ENCODE measurements at regions not wholly inside any gene's neighbourhood (a gene's known extent, or its start where the extent isn't known, plus 50 kb on each side); places are given as distances from the start of the nearest gene placed in this dataset.

DNA sequence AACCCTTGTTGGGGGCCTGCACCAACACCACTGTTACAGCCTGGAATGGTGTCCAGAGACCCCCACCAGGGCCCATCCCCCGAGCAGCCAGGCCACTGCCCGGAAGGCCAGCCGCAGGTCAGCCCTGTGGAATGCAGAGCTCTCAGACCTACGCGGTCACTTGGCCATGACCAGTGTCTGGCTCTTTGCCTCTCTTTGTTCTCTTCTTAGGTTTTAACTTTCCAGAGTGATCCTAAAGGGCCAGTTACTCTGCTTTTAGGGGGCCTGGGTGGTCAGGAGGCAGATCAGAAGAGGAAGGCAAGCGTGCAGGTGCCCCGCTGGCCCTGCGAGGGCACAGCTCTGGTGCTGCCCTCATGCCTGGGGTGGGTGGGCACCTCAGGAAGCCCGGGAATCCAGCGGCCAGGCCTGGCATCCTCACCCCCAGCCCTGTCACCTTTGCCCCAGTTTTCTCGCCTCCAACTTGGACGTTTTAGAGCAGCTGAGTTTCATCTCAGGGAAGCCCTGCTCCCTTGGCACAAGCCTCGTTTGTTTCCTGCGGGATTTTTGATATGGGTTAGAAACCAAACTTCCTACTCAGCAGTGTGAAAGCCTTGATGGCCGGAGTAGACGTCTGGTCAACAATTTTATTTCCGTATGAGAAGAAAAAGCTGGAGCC is 62.5 kb upstream of the CHST15 start:
- ChIA-PET POLR2A (no interaction called here), CTCF (interaction anchor here (1.2 to 1.6 kb wide), 2 partner anchors 160 to 233 kb away, joined by 4 to 7 read pairs; no protein-coding TSS in a partner anchor), RAD21 (ENCODE audit: low non-redundant PET in 1 of 2, low total read pairs in 2 of 2, uncharacterized antibody in 2 of 2, unreplicated experiment in 2 of 2) (interaction anchor here in 1 of 2 experiments (0.8 kb wide), 1 partner anchor 62 kb away, joined by 3 read pairs; no protein-coding TSS in a partner anchor)
- Histone ChIP-seq H3K9me3 (ENCODE audit: control insufficient read depth in 1 of 2, insufficient read depth in 1 of 2, low read depth in 1 of 2, low read length in 2 of 2) (no peaks in the 10 kb centered on the region), H3K27me3 (ENCODE audit: insufficient read depth, low read length) (no peaks in the 10 kb centered on the region), H4K20me1 (ENCODE audit: insufficient read depth) (no peaks in the 10 kb centered on the region), H3K9me2 (ENCODE audit: insufficient read depth) (no peaks in the 10 kb centered on the region), H3K4me2 (ENCODE audit: low read length) (peak overlapping the region; percentile 52), H3K4me1 (ENCODE audit: control insufficient read depth in 1 of 2, insufficient read depth in 2 of 2, low read length in 2 of 2) (peaks cover 48 to 61% of the 10 kb centered on the region in 2 experiments), H2AFZ (ENCODE audit: low read depth, low read length, poor library complexity, severe bottlenecking) (no peak overlapping the region), H3K27ac (ENCODE audit: low read depth, low read length) (peak overlapping the region; percentile 51; the same call in 1 of the 2 replicates), H3K4me3 (replicated peaks in 1 of 2; ENCODE audit: low read depth in 1 of 2, low read length in 2 of 2) (no peak overlapping the region), H3K79me2 (ENCODE audit: insufficient read depth, low read length) (no peaks in the 10 kb centered on the region), H3K36me3 (ENCODE audit: control insufficient read depth in 1 of 2, insufficient read depth in 2 of 2, low read length in 2 of 2) (no peaks in the 10 kb centered on the region), H3K9ac (ENCODE audit: low read length) (no peak overlapping the region; the same call in 1 of the 2 replicates)
- BruUV-seq (replicated peaks): no TSS peak
- no peak for ATAC-seq
- intact Hi-C loops (cut with micrococcal nuclease): no loop called here
- DNase-seq (ENCODE audit: low read depth, low spot score): no peak
- TF ChIP-seq JUND (IDR thresholded peaks at IDR 0.05): no peak
- no peak for TF ChIP-seq POLR2A (IDR thresholded peaks at IDR 0.05; ENCODE audit: borderline replicate concordance, extremely low read depth, insufficient read depth, insufficient read length)
- TF ChIP-seq EGR1 (IDR thresholded peaks at IDR 0.05; ENCODE audit: low read depth): no peak
- TF ChIP-seq ELF1 (IDR thresholded peaks at IDR 0.05; ENCODE audit: borderline replicate concordance, low read depth): no peak
- TF ChIP-seq FOSL1 (IDR thresholded peaks at IDR 0.05; ENCODE audit: low read depth): no peak
- TF ChIP-seq, protein P1, sequence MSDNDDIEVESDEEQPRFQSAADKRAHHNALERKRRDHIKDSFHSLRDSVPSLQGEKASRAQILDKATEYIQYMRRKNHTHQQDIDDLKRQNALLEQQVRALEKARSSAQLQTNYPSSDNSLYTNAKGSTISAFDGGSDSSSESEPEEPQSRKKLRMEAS (IDR thresholded peaks at IDR 0.05): no peak
- no peak for TF ChIP-seq EZH2 (IDR thresholded peaks at IDR 0.05)
- TF ChIP-seq CEBPB (IDR thresholded peaks at IDR 0.05; ENCODE audit: low read depth): no peak
- no peak for TF ChIP-seq EZH2phosphoT487 (IDR thresholded peaks at IDR 0.05; ENCODE audit: borderline replicate concordance)
- TF ChIP-seq, protein P2, sequence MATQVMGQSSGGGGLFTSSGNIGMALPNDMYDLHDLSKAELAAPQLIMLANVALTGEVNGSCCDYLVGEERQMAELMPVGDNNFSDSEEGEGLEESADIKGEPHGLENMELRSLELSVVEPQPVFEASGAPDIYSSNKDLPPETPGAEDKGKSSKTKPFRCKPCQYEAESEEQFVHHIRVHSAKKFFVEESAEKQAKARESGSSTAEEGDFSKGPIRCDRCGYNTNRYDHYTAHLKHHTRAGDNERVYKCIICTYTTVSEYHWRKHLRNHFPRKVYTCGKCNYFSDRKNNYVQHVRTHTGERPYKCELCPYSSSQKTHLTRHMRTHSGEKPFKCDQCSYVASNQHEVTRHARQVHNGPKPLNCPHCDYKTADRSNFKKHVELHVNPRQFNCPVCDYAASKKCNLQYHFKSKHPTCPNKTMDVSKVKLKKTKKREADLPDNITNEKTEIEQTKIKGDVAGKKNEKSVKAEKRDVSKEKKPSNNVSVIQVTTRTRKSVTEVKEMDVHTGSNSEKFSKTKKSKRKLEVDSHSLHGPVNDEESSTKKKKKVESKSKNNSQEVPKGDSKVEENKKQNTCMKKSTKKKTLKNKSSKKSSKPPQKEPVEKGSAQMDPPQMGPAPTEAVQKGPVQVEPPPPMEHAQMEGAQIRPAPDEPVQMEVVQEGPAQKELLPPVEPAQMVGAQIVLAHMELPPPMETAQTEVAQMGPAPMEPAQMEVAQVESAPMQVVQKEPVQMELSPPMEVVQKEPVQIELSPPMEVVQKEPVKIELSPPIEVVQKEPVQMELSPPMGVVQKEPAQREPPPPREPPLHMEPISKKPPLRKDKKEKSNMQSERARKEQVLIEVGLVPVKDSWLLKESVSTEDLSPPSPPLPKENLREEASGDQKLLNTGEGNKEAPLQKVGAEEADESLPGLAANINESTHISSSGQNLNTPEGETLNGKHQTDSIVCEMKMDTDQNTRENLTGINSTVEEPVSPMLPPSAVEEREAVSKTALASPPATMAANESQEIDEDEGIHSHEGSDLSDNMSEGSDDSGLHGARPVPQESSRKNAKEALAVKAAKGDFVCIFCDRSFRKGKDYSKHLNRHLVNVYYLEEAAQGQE (IDR thresholded peaks at IDR 0.05; ENCODE audit: low read depth): no peak
- TF ChIP-seq ZNF274 (IDR thresholded peaks at IDR 0.05; ENCODE audit: low read depth, low read length): no peak
- TF ChIP-seq POLR2AphosphoS5 (IDR thresholded peaks at IDR 0.05; ENCODE audit: low read depth, low read length): no peak
- TF ChIP-seq YY1 (IDR thresholded peaks at IDR 0.05; ENCODE audit: extremely low read depth, insufficient replicate concordance, low read depth, low read length): no peak
- TF ChIP-seq, protein P3, sequence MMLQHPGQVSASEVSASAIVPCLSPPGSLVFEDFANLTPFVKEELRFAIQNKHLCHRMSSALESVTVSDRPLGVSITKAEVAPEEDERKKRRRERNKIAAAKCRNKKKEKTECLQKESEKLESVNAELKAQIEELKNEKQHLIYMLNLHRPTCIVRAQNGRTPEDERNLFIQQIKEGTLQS (IDR thresholded peaks at IDR 0.05): no peak
- no peak for TF ChIP-seq ZFX (IDR thresholded peaks at IDR 0.05)
- TF ChIP-seq, protein P4, sequence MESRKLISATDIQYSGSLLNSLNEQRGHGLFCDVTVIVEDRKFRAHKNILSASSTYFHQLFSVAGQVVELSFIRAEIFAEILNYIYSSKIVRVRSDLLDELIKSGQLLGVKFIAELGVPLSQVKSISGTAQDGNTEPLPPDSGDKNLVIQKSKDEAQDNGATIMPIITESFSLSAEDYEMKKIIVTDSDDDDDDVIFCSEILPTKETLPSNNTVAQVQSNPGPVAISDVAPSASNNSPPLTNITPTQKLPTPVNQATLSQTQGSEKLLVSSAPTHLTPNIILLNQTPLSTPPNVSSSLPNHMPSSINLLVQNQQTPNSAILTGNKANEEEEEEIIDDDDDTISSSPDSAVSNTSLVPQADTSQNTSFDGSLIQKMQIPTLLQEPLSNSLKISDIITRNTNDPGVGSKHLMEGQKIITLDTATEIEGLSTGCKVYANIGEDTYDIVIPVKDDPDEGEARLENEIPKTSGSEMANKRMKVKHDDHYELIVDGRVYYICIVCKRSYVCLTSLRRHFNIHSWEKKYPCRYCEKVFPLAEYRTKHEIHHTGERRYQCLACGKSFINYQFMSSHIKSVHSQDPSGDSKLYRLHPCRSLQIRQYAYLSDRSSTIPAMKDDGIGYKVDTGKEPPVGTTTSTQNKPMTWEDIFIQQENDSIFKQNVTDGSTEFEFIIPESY (IDR thresholded peaks at IDR 0.05; ENCODE audit: extremely low read depth, insufficient replicate concordance, low read length): no peak
- no peak for TF ChIP-seq SP1 (IDR thresholded peaks at IDR 0.05; ENCODE audit: low read depth)
